ENCODE measurements at regions not wholly inside any gene's neighbourhood (a gene's known extent, or its start where the extent isn't known, plus 50 kb on each side); places are given as distances from the start of the nearest gene placed in this dataset.
A peak's percentile ranks its signal among the peaks of the same experiment; 100 is the strongest.

GRCh38 chr10:105840288-105840770 lies 1199.2 kb downstream of the SORCS3 start:
- no peak for TF ChIP-seq POLR2A (IDR thresholded peaks at IDR 0.05; ENCODE audit: low read depth)
- TF ChIP-seq EP300 (IDR thresholded peaks at IDR 0.05), result no peak
- TF ChIP-seq POLR2AphosphoS5 (IDR thresholded peaks at IDR 0.05), result no peak
- TF ChIP-seq CTCF (IDR thresholded peaks at IDR 0.05), result no peak
- Histone ChIP-seq H3K36me3 (no peaks in the 10 kb centered on the region), H3K4me1 (peaks cover 0 to 13% (median 6%) of the 10 kb centered on the region in 4 donors), H3K27me3 (no peaks in the 10 kb centered on the region), H3K27ac (replicated peaks in 1 of 4) (no peak overlapping the region), H3K9me3 (no peaks in the 10 kb centered on the region), H3K4me3 (no peak overlapping the region)
- intact Hi-C loops (cut with DNase I), result no loop called here
- 72% methylated on average over 6 of the region's 6 CpGs for WGBS
- DNase-seq (ENCODE audit: extremely low spot score), result no peak

- 24% methylated on average over 2 of the region's 2 CpGs for WGBS
- no peaks in the 10 kb centered on the region for H3K36me3 ChIP-seq
- DNase-seq (ENCODE audit: extremely low spot score), result no peak
These were observed 1197.3 kb downstream of the SORCS3 start for GRCh38 chr10:105838392-105838791.

GRCh38 chr10:105837951-105838350 lies 1196.9 kb downstream of the SORCS3 start:
- no peak for DNase-seq (ENCODE audit: extremely low spot score)
- Histone ChIP-seq H3K9me3 (no peaks in the 10 kb centered on the region), H3K27me3 (no peaks in the 10 kb centered on the region), H3K4me3 (peak overlapping the region; percentile 40 to 52 (median 42)), H3K27ac (replicated peaks in 1 of 4) (no peak overlapping the region), H3K36me3 (no peaks in the 10 kb centered on the region), H3K4me1 (peaks cover 0 to 13% (median 3%) of the 10 kb centered on the region in 4 donors)
- TF ChIP-seq EP300 (IDR thresholded peaks at IDR 0.05) (no peak), POLR2AphosphoS5 (IDR thresholded peaks at IDR 0.05) (no peak), POLR2A (IDR thresholded peaks at IDR 0.05; ENCODE audit: low read depth) (no peak), CTCF (IDR thresholded peaks at IDR 0.05) (no peak)
- WGBS, result 34% methylated on average over 2 of the region's 2 CpGs
- intact Hi-C loops (cut with DNase I), result no loop called here

More at GRCh38 chr10:105838392-105838791, 1197.3 kb downstream of the SORCS3 start:
- H3K9me3 ChIP-seq, result no peaks in the 10 kb centered on the region
- peak overlapping the region; percentile 40 to 52 (median 42) for H3K4me3 ChIP-seq
- no peak overlapping the region for H3K27ac ChIP-seq (replicated peaks in 1 of 4)
- TF ChIP-seq EP300 (IDR thresholded peaks at IDR 0.05) (no peak), CTCF (IDR thresholded peaks at IDR 0.05) (no peak), POLR2AphosphoS5 (IDR thresholded peaks at IDR 0.05) (no peak)
- intact Hi-C loops (cut with DNase I), result no loop called here
- H3K27me3 ChIP-seq, result no peaks in the 10 kb centered on the region
- peaks cover 0 to 13% (median 3%) of the 10 kb centered on the region in 4 donors for H3K4me1 ChIP-seq

- intact Hi-C loops (cut with DNase I), result no loop called here
- Histone ChIP-seq H3K4me1 (peaks cover 0 to 13% (median 3%) of the 10 kb centered on the region in 4 donors), H3K27me3 (no peaks in the 10 kb centered on the region), H3K36me3 (no peaks in the 10 kb centered on the region), H3K27ac (replicated peaks in 1 of 4) (no peak overlapping the region), H3K4me3 (no peak overlapping the region), H3K9me3 (no peaks in the 10 kb centered on the region)
- no peak for TF ChIP-seq POLR2A (IDR thresholded peaks at IDR 0.05; ENCODE audit: low read depth)
- TF ChIP-seq EP300 (IDR thresholded peaks at IDR 0.05), result no peak
- 85% methylated on average over 4 of the region's 4 CpGs for WGBS
- no peak for DNase-seq (ENCODE audit: extremely low spot score)
These were observed 1193.4 kb downstream of the SORCS3 start for GRCh38 chr10:105834261-105835059.

GRCh38 chr10:105827133-105827532 lies 1186.0 kb downstream of the SORCS3 start:
- no peaks in the 10 kb centered on the region for H3K4me1 ChIP-seq
- H3K9me3 ChIP-seq, result no peaks in the 10 kb centered on the region
- H3K4me3 ChIP-seq, result no peak overlapping the region
- no peaks in the 10 kb centered on the region for H3K27me3 ChIP-seq
- WGBS, result 87% methylated on average over 1 of the region's 1 CpG
- H3K36me3 ChIP-seq, result no peaks in the 10 kb centered on the region
- intact Hi-C loops (cut with DNase I), result no loop called here
- no peak for DNase-seq (ENCODE audit: extremely low spot score)
- no peak for TF ChIP-seq POLR2A (IDR thresholded peaks at IDR 0.05; ENCODE audit: low read depth)
- no peak for TF ChIP-seq EP300 (IDR thresholded peaks at IDR 0.05)
- TF ChIP-seq CTCF (IDR thresholded peaks at IDR 0.05), result no peak
- TF ChIP-seq POLR2AphosphoS5 (IDR thresholded peaks at IDR 0.05), result no peak
- H3K27ac ChIP-seq (replicated peaks in 1 of 4), result no peak overlapping the region

Measured in esophagus muscularis mucosa (tissue), 4 donors.